Tibial nerve (tissue), 3 donors: ENCODE measurements at regions not wholly inside any gene's neighbourhood (a gene's known extent, or its start where the extent isn't known, plus 50 kb on each side); places are given as distances from the start of the nearest gene placed in this dataset.

Source experiments
- CTCF ChIP-seq, 5 experiments: fragments of 200-600 bp in 3 of 5; fragments of 450-650 bp in 2 of 5; sonication (generic) in 3 of 5; IDR thresholded peaks; one replicate each; pipeline ENCODE4 v1.5.1; 2016 to 2019; ENCODE audit warnings: antibody characterized with exemption in 5 of 5, mild to moderate bottlenecking in 3 of 5, moderate library complexity in 2 of 5
- POLR2A ChIP-seq, 2 donors: fragments of 450-650 bp; IDR thresholded peaks; one replicate each; pipeline ENCODE4 v1.6.1; 2017; ENCODE audit warnings: antibody characterized with exemption in 2 of 2, mild to moderate bottlenecking in 2 of 2, moderate library complexity in 2 of 2

GRCh38 chr18:43916984-43917383, 639.7 kb upstream of the SYT4 start:
- TF ChIP-seq CTCF (IDR thresholded peaks at IDR 0.05) (no peak), POLR2A (IDR thresholded peaks at IDR 0.05) (no peak)
